IMR-90 (cell line): ENCODE measurements at regions not wholly inside any gene's neighbourhood (a gene's known extent, or its start where the extent isn't known, plus 50 kb on each side); places are given as distances from the start of the nearest gene placed in this dataset.

Source experiments
- BHLHE40 ChIP-seq: fragments of 150-350 bp; IDR thresholded peaks from 2 replicates; pipeline ENCODE4 v1.6.1; 2016; ENCODE audit warnings: mild to moderate bottlenecking, low read depth, low read length
- CEBPB ChIP-seq: IDR thresholded peaks from 2 replicates; pipeline ENCODE4 v1.6.1; 2012; ENCODE audit warnings: low read depth, low read length, improper control_type of control experiment
- CHD1 ChIP-seq: IDR thresholded peaks from 2 replicates; pipeline ENCODE4 v1.6.1; 2012; ENCODE audit warnings: low read depth, low read length, improper control_type of control experiment
- ELK1 ChIP-seq: fragments of 150-350 bp; IDR thresholded peaks from 2 replicates; pipeline ENCODE4 v1.6.1; 2016; ENCODE audit warnings: low read depth, mild to moderate bottlenecking, low read length, moderate library complexity, borderline replicate concordance
- MAFK ChIP-seq: IDR thresholded peaks from 2 replicates; pipeline ENCODE4 v1.6.1; 2012; ENCODE audit warnings: low read depth, low read length, improper control_type of control experiment
- MAZ ChIP-seq: IDR thresholded peaks from 2 replicates; pipeline ENCODE4 v1.6.1; 2012; ENCODE audit warnings: low read depth, mild to moderate bottlenecking, low read length, improper control_type of control experiment, moderate library complexity, borderline replicate concordance
- NFE2L2 ChIP-seq: fragments of 150-350 bp; IDR thresholded peaks from 2 replicates; pipeline ENCODE4 v1.6.1; 2016; ENCODE audit warnings: low read depth, mild to moderate bottlenecking, low read length
- POLR2A ChIP-seq: IDR thresholded peaks from 2 replicates; pipeline ENCODE4 v1.6.1; 2012; ENCODE audit warnings: mild to moderate bottlenecking, low read depth, low read length
- RAD21 ChIP-seq: IDR thresholded peaks from 2 replicates; pipeline ENCODE4 v1.6.1; 2012; ENCODE audit warnings: low read length, improper control_type of control experiment
- SMC3 ChIP-seq: fragments of 150-350 bp; IDR thresholded peaks from 2 replicates; pipeline ENCODE4 v1.6.1; 2016; ENCODE audit warnings: low read depth, mild to moderate bottlenecking, antibody characterized with exemption, low read length, moderate library complexity
- USF2 ChIP-seq: fragments of 150-350 bp; IDR thresholded peaks from 2 replicates; pipeline ENCODE4 v1.6.1; 2017; ENCODE audit warnings: mild to moderate bottlenecking, antibody characterized with exemption, low read length, low read depth
- TF ChIP-seq, protein P1 (sequence below): conservative IDR thresholded peaks from 2 replicates; pipeline ENCODE4 v1.5.1; 2012; ENCODE audit warnings: mild to moderate bottlenecking, low read depth, low read length, improper control_type of control experiment

- TF ChIP-seq, protein P1, sequence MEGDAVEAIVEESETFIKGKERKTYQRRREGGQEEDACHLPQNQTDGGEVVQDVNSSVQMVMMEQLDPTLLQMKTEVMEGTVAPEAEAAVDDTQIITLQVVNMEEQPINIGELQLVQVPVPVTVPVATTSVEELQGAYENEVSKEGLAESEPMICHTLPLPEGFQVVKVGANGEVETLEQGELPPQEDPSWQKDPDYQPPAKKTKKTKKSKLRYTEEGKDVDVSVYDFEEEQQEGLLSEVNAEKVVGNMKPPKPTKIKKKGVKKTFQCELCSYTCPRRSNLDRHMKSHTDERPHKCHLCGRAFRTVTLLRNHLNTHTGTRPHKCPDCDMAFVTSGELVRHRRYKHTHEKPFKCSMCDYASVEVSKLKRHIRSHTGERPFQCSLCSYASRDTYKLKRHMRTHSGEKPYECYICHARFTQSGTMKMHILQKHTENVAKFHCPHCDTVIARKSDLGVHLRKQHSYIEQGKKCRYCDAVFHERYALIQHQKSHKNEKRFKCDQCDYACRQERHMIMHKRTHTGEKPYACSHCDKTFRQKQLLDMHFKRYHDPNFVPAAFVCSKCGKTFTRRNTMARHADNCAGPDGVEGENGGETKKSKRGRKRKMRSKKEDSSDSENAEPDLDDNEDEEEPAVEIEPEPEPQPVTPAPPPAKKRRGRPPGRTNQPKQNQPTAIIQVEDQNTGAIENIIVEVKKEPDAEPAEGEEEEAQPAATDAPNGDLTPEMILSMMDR, result no peak
- no peak for TF ChIP-seq BHLHE40
- TF ChIP-seq POLR2A, result no peak
- TF ChIP-seq CHD1, result no peak
- no peak for TF ChIP-seq ELK1
- no peak for TF ChIP-seq SMC3
- TF ChIP-seq MAFK, result no peak
- TF ChIP-seq CEBPB, result no peak
- no peak for TF ChIP-seq USF2
- no peak for TF ChIP-seq RAD21
- TF ChIP-seq MAZ, result no peak
- TF ChIP-seq NFE2L2, result no peak
Observed at GRCh38 chr4:14636563-14636962, 365.7 kb upstream of the CPEB2 start.
